IPS-18a (cell line): ENCODE measurements at regions not wholly inside any gene's neighbourhood (a gene's known extent, or its start where the extent isn't known, plus 50 kb on each side); places are given as distances from the start of the nearest gene placed in this dataset.
"Not testable (repeated sequence)": the region's sequence is repeated elsewhere in the genome, so short reads cannot be mapped to it uniquely, and the experiment has no call there.

Experiments
- H3K27ac ChIP-seq: one replicate; pipeline ENCODE4 v1.5.1; 2013; ENCODE audit warnings: low read length
- H3K27me3 ChIP-seq: one replicate; pipeline ENCODE4 v1.6.1; 2013; ENCODE audit warnings: mild to moderate bottlenecking, low read length; ENCODE audit not compliant: control insufficient read depth, insufficient read depth
- H3K36me3 ChIP-seq: one replicate; pipeline ENCODE4 v1.6.1; 2013; ENCODE audit warnings: low read depth, low read length; ENCODE audit not compliant: control insufficient read depth
- H3K4me1 ChIP-seq: one replicate; pipeline ENCODE4 v1.6.1; 2013; ENCODE audit warnings: low read depth, low read length; ENCODE audit not compliant: control insufficient read depth
- H3K4me3 ChIP-seq: one replicate; pipeline ENCODE4 v1.5.1; 2013; ENCODE audit warnings: low read length
- H3K9ac ChIP-seq: one replicate; pipeline ENCODE4 v1.6.1; 2013; ENCODE audit warnings: mild to moderate bottlenecking, low read length, moderate library complexity
- H3K9me3 ChIP-seq: one replicate; pipeline ENCODE4 v1.6.1; 2013; ENCODE audit warnings: low read depth, low read length; ENCODE audit not compliant: control insufficient read depth

DNA sequence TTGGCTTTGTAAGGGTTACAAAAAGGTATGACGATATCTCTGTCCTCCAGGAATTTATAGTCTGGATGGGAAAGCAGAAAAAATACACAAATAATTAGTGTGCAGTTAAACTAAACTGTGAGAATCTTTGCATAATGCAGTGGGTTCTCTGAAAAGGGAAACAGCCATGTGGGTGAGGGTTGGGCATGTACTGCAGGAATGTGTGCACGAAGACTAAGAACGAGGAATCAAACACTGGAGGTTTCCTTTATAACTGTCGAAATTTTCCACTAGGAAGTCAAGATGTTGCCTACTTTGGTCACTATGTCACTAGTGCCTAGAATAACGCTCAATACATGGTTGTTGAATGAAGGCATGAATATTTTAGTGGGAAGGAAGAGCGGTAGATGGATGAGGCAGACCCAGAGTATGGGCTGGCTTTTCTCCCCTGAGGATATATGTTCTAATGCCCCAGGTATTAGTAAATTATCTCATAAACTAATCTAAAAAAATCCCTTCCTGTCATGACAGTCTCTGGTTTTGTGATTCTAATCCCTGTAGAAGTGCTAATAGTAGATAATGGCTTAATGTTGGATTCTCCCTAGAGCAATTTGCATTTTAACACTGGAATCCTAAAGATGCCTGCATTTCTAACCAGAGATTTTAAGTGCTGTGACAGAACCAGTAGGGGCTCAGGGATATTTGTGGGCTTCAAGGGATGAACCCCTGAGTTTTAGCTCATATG is 227.3 kb downstream of the NMUR2 start:
- Histone ChIP-seq H3K9me3 (peaks cover 14% of the 10 kb centered on the region), H3K4me3 (no peak overlapping the region)

GRCh38 chr5:152171888-152172287 is 233.2 kb downstream of the NMUR2 start:
- Histone ChIP-seq H3K27me3 (no peaks in the 10 kb centered on the region), H3K9me3 (no peaks in the 10 kb centered on the region), H3K9ac (no peak overlapping the region), H3K4me3 (no peak overlapping the region), H3K36me3 (no peaks in the 10 kb centered on the region), H3K27ac (no peak overlapping the region), H3K4me1 (peaks cover 27% of the 10 kb centered on the region)

More for the DNA sequence above, 227.3 kb downstream of the NMUR2 start:
- H3K36me3 ChIP-seq: no peaks in the 10 kb centered on the region
- no peaks in the 10 kb centered on the region for H3K27me3 ChIP-seq
- no peak overlapping the region for H3K27ac ChIP-seq
- peaks cover 12% of the 10 kb centered on the region for H3K4me1 ChIP-seq
- H3K9ac ChIP-seq: no peak overlapping the region

DNA sequence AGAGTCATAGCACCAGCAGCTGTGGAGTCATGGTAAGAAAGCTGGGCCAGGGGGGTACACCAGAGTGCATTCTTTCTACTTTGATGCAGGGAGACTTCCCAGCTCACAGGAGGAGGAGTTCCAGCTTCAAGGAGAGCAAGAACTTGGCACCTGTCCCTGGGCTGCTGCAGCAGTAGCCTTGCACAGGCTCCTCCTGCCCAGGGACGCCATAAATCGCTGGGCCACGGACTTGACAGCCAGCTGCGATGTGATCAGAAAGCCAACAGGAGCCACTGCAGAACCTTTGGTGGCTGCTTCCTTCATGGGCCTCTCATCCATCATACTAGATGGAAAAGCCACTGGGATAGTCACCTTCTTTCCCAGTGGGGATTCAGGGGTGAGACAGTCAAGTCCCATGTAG is 234.7 kb downstream of the NMUR2 start:
- peaks cover 27% of the 10 kb centered on the region for H3K4me1 ChIP-seq
- H3K27me3 ChIP-seq: no peaks in the 10 kb centered on the region
- no peaks in the 10 kb centered on the region for H3K9me3 ChIP-seq
- no peak overlapping the region for H3K27ac ChIP-seq
- no peak overlapping the region for H3K4me3 ChIP-seq
- H3K36me3 ChIP-seq: no peaks in the 10 kb centered on the region
- H3K9ac ChIP-seq: no peak overlapping the region

DNA sequence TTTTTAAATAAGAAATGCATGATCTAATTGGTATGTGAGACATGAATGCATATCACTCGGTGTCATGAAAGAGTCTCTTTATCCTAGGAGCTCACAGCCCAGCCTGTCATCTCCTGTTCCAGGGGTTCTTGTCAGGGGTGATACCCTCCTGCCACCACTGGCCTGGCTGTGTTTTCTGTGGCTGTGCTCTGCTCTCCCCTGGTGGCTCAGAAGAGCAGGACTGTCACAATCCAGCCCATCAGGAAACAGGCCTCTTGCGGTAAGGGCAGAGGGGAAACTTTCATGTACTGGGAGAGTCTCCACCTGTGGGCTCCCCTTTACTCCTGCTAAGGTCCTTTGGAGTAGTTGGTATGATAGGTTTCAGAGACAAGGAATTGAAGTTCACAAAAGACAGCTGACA is 240.2 kb upstream of the GLRA1 start:
- Histone ChIP-seq H3K9me3 (no peaks in the 10 kb centered on the region), H3K4me3 (no peak overlapping the region), H3K27ac (no peak overlapping the region), H3K27me3 (no peaks in the 10 kb centered on the region), H3K36me3 (no peaks in the 10 kb centered on the region), H3K9ac (no peak overlapping the region), H3K4me1 (peaks cover 11% of the 10 kb centered on the region)

GRCh38 chr5:152159894-152160293 is 235.2 kb upstream of the GLRA1 start:
- not testable (repeated sequence) for H3K9ac ChIP-seq, H3K27me3 ChIP-seq, H3K4me3 ChIP-seq, H3K36me3 ChIP-seq, H3K4me1 ChIP-seq, H3K9me3 ChIP-seq, H3K27ac ChIP-seq

DNA sequence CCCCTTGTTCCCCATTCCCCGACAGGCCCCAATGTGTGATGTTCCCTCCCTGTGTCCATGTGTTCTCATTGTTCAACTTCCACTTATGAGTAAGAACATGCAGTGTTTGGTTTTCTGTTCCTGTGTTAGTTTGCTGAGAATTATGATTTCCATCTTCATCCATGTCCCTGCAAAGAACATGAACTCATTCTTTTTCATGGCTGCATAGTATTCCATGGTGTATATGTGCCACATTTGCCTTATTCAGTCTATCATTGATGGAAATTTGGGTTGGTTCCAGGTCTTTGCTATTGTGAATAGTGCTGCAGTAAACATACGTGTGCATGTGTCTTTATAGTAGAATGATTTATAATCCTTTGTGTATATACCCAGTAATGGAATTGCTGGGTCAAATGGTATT is 229.8 kb upstream of the GLRA1 start:
- not testable (repeated sequence) for H3K27ac ChIP-seq, H3K4me3 ChIP-seq, H3K9me3 ChIP-seq, H3K27me3 ChIP-seq, H3K4me1 ChIP-seq, H3K36me3 ChIP-seq, H3K9ac ChIP-seq

DNA sequence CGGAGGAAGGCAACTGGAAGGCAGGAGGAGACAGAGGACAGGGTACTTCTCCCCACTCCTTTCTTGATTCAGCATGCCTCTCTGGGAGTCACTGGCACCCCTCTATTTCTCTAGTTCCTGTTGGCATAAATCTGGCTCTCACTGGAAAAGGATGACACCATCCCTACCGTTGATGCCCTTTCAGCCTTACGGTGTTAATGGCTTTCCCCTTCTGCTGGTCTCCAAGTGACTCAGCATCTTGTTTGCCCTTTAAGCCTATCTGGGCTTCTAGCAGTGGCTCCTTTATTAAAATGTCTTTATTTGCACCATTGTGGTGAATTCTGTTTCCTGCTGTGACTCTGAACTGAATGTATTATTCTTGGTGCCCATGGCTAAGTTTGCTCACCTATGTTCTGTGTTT is 227.3 kb upstream of the GLRA1 start:
- no peaks in the 10 kb centered on the region for H3K36me3 ChIP-seq
- no peaks in the 10 kb centered on the region for H3K27me3 ChIP-seq
- H3K9me3 ChIP-seq: no peaks in the 10 kb centered on the region
- H3K4me1 ChIP-seq: no peaks in the 10 kb centered on the region
- no peak overlapping the region for H3K27ac ChIP-seq
- no peak overlapping the region for H3K4me3 ChIP-seq
- H3K9ac ChIP-seq: no peak overlapping the region

DNA sequence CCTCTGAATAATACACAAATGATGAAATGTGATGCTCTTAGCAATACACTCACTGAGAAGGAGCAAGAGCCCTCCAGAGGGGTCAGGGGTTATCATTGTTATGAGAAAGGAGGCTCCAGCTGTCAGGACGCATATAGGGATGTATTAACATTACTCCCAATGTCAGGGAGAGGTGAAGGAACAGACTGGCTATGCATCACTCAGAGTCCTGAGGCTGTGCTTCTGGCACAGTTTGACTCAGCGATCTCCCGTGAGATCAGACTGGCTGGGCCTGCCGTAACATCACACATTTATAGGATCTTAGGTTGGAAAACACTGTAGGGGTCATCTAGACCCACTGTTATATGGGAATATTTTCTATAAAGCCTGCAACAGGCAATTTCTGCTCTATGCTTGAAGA is 226.5 kb upstream of the GLRA1 start:
- Histone ChIP-seq H3K27ac (no peak overlapping the region), H3K27me3 (no peaks in the 10 kb centered on the region), H3K9me3 (no peaks in the 10 kb centered on the region), H3K4me3 (no peak overlapping the region), H3K36me3 (no peaks in the 10 kb centered on the region), H3K9ac (no peak overlapping the region), H3K4me1 (no peaks in the 10 kb centered on the region)

GRCh38 chr5:152147286-152147685 is 222.6 kb upstream of the GLRA1 start:
- Histone ChIP-seq H3K27ac (no peak overlapping the region), H3K9me3 (no peaks in the 10 kb centered on the region), H3K9ac (no peak overlapping the region), H3K27me3 (no peaks in the 10 kb centered on the region), H3K4me1 (no peaks in the 10 kb centered on the region), H3K36me3 (no peaks in the 10 kb centered on the region), H3K4me3 (no peak overlapping the region)

DNA sequence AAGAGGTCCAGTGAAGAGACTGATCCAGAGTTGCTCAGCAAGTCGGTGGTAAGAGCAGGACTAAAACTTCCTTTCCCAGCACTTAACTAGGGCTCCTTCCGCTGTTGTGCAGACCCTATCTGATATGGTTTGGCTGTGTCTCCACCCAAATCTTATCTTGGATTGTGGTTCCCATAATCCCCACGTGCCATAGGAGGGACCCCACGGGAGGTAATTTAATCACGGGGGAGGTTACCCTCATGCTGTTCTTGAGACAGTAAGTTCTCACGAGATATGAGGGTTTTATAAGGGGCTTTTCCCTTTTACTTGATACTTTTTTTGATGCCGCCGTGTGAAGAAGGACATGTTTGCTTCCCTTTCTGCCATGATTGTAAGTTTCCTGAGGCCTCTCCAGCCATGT is 221.9 kb upstream of the GLRA1 start:
- no peaks in the 10 kb centered on the region for H3K4me1 ChIP-seq
- no peak overlapping the region for H3K4me3 ChIP-seq
- no peaks in the 10 kb centered on the region for H3K9me3 ChIP-seq
- no peak overlapping the region for H3K9ac ChIP-seq
- H3K27ac ChIP-seq: no peak overlapping the region
- H3K36me3 ChIP-seq: no peaks in the 10 kb centered on the region
- H3K27me3 ChIP-seq: no peaks in the 10 kb centered on the region

DNA sequence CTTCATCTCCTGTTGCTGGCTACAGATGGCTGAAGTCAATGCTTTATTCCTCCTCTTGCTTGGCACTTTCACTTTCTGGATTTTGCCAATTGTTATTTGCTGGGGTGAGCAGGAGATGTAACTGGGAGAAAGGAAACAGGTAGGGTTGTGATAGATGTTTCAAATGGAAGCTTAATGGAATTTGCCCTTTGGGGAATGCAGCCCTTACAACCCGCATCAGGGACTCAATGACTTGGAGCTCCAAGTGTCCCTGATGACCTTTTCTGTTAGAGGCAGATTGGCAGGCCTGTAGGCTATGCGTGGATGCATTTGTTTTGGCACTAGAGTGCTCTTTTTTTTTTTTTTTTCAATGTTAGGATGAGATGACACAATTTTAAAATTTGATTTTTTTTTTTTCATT is 219.9 kb upstream of the GLRA1 start:
- Histone ChIP-seq H3K9me3 (no peaks in the 10 kb centered on the region), H3K4me3 (no peak overlapping the region), H3K36me3 (no peaks in the 10 kb centered on the region), H3K4me1 (no peaks in the 10 kb centered on the region), H3K9ac (no peak overlapping the region), H3K27ac (no peak overlapping the region), H3K27me3 (no peaks in the 10 kb centered on the region)

DNA sequence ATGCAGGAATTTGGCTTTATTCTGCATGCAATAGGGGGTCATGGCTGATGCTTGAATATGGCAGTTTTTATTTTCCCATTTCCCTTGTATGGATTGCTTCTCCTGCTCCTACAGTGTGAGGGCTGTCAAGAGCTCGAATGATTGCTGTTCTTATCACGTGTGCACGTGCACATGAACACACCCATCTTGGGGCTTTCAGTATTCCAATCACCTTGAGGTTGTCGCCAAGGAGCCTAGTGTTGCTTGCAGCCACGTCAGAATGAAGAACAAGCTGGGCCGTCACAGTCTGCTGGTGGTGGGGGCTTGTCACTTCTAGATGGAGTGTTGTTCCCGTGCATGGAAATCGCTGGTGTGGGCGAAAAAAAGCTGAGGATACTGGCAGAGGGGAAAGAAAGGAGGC is 219.4 kb upstream of the GLRA1 start:
- Histone ChIP-seq H3K4me1 (no peaks in the 10 kb centered on the region), H3K9me3 (no peaks in the 10 kb centered on the region), H3K36me3 (no peaks in the 10 kb centered on the region), H3K9ac (no peak overlapping the region), H3K4me3 (no peak overlapping the region), H3K27me3 (no peaks in the 10 kb centered on the region), H3K27ac (no peak overlapping the region)
